ENCODE measurements at regions not wholly inside any gene's neighbourhood (a gene's known extent, or its start where the extent isn't known, plus 50 kb on each side); places are given as distances from the start of the nearest gene placed in this dataset.

- TF ChIP-seq POLR2A (IDR thresholded peaks at IDR 0.05), result no peak
- Histone ChIP-seq H3K4me3 (no peak overlapping the region), H3K36me3 (no peaks in the 10 kb centered on the region), H3K27me3 (no peaks in the 10 kb centered on the region), H3K9me3 (no peaks in the 10 kb centered on the region), H3K4me1 (peaks cover 0 to 16% (median 0%) of the 10 kb centered on the region in 4 donors), H3K27ac (no peak overlapping the region)
- no peak for DNase-seq
These were observed 244.2 kb upstream of the PIK3R1 start for GRCh38 chr5:67971223-67971830.

- Histone ChIP-seq H3K4me1 (peaks cover 0 to 16% (median 0%) of the 10 kb centered on the region in 4 donors), H3K27ac (no peak overlapping the region), H3K4me3 (no peak overlapping the region), H3K36me3 (no peaks in the 10 kb centered on the region), H3K9me3 (no peaks in the 10 kb centered on the region), H3K27me3 (no peaks in the 10 kb centered on the region)
- no peak for DNase-seq
- TF ChIP-seq CTCF (IDR thresholded peaks at IDR 0.05) (no peak), POLR2A (IDR thresholded peaks at IDR 0.05) (no peak)
These were observed 245.9 kb upstream of the PIK3R1 start for GRCh38 chr5:67969631-67970030.

DNA sequence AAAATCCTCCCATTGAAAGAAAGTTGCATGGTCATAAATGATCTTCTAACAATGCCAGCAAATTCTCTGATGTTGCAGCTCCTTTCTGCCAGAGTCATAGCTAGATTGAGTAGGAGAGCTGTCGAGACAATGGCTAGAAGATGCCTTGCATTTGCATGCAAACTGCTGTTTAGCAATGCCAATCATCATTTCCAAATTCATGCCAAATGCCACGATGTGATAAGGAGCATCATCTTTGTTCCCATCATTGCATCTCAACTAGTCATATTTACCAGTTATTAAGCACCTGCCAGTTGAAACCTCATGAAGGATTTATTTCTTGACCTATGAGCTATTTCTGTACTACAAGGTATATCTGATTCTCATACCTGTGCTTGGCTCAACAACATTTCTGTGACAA lies 246.4 kb upstream of the PIK3R1 start:
- no peak overlapping the region for H3K4me3 ChIP-seq
- H3K4me1 ChIP-seq, result peaks cover 0 to 16% (median 0%) of the 10 kb centered on the region in 4 donors
- H3K27me3 ChIP-seq, result no peaks in the 10 kb centered on the region
- no peaks in the 10 kb centered on the region for H3K9me3 ChIP-seq
- TF ChIP-seq CTCF (IDR thresholded peaks at IDR 0.05) (no peak), POLR2A (IDR thresholded peaks at IDR 0.05) (no peak)
- H3K36me3 ChIP-seq, result no peaks in the 10 kb centered on the region
- H3K27ac ChIP-seq, result no peak overlapping the region
- DNase-seq, result no peak

DNA sequence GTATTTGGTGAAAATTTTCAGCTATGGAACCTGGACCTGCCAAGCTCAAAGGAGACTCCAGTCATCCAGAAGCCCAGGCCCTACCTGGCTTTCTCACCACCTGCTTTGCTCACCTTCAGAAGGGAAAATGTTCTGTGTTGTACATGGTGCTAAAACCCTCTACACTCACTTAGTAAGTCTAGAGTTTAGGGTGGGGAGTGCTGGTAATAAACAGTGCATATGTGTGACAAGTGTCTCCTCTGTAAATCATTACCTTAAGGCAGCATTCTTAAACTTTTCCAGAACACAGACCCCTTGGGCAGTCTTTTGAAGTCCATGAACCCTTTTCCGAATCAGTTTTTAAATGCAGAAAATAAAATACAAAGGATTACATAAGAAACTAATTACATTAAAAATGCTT lies 248.8 kb upstream of the PIK3R1 start:
- DNase-seq, result no peak
- Histone ChIP-seq H3K27ac (no peak overlapping the region), H3K9me3 (no peaks in the 10 kb centered on the region), H3K36me3 (no peaks in the 10 kb centered on the region), H3K4me3 (no peak overlapping the region), H3K27me3 (no peaks in the 10 kb centered on the region), H3K4me1 (peaks cover 0 to 10% (median 0%) of the 10 kb centered on the region in 4 donors)
- TF ChIP-seq POLR2A (IDR thresholded peaks at IDR 0.05) (no peak), CTCF (IDR thresholded peaks at IDR 0.05) (no peak)

GRCh38 chr5:67964619-67965018 lies 250.9 kb upstream of the PIK3R1 start:
- H3K27ac ChIP-seq, result no peak overlapping the region
- no peak for DNase-seq

More at GRCh38 chr5:67964619-67965018, 250.9 kb upstream of the PIK3R1 start:
- Histone ChIP-seq H3K27me3 (no peaks in the 10 kb centered on the region), H3K4me3 (no peak overlapping the region), H3K36me3 (no peaks in the 10 kb centered on the region), H3K9me3 (no peaks in the 10 kb centered on the region), H3K4me1 (no peaks in the 10 kb centered on the region)
- no peak for TF ChIP-seq CTCF (IDR thresholded peaks at IDR 0.05)
- no peak for TF ChIP-seq POLR2A (IDR thresholded peaks at IDR 0.05)

Data from Peyer's patch (tissue), 4 donors.